ENCODE measurements at regions not wholly inside any gene's neighbourhood (a gene's known extent, or its start where the extent isn't known, plus 50 kb on each side); places are given as distances from the start of the nearest gene placed in this dataset.

DNA sequence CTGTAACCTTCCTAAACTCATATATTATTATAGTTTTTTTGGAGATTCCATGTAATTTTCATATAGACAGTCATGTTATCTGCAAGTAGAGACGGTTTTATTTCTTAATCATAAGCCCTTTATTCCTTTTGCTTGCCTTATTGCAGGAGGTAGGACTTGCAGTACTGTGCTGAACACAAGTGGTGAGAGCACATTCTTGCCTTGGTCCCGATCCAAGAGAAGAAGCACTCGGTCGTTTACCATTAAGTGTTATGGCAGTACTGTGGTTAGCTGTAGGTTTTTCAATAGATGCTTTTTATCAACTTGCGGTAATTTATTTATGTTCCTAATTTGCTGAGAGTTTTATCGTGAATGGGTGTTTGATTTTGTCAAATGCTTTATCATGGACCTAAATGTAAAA lies 305.7 kb downstream of the DYSF start:
- no peaks in the 10 kb centered on the region for H3K36me3 ChIP-seq (ENCODE audit: insufficient read depth, low read length)
- H3K9me3 ChIP-seq (ENCODE audit: low read length), result no peaks in the 10 kb centered on the region
- H3K79me2 ChIP-seq (replicated peaks; ENCODE audit: insufficient read depth, low read length), result no peaks in the 10 kb centered on the region

GRCh38 chr2:71757351-71757750 lies 304.0 kb downstream of the DYSF start:
- H4K20me1 ChIP-seq (ENCODE audit: insufficient read depth), result no peaks in the 10 kb centered on the region

More for the DNA sequence above, 305.7 kb downstream of the DYSF start:
- no peak overlapping the region for H3K27ac ChIP-seq (ENCODE audit: low read length)
- no peaks in the 10 kb centered on the region for H3F3A ChIP-seq (ENCODE audit: insufficient read depth, low read length, poor library complexity, severe bottlenecking)
- H3K9ac ChIP-seq (ENCODE audit: low read length), result no peak overlapping the region
- H3K27me3 ChIP-seq (ENCODE audit: insufficient read depth, low read depth, low read length), result no peaks in the 10 kb centered on the region
- no peak overlapping the region for H3K4me2 ChIP-seq (ENCODE audit: low read length)
- H3K9me2 ChIP-seq (ENCODE audit: insufficient read depth, low read length), result no peaks in the 10 kb centered on the region
- H4K20me1 ChIP-seq (ENCODE audit: insufficient read depth), result no peaks in the 10 kb centered on the region
- TF ChIP-seq TAF1 (IDR thresholded peaks at IDR 0.05; ENCODE audit: low read depth), result no peak
- TF ChIP-seq EP300 (conservative IDR thresholded peaks at IDR 0.05; ENCODE audit: poor library complexity, severe bottlenecking), result no peak
- no peak for TF ChIP-seq MXI1 (conservative IDR thresholded peaks at IDR 0.05; ENCODE audit: poor library complexity, severe bottlenecking)
- TF ChIP-seq, protein P1, sequence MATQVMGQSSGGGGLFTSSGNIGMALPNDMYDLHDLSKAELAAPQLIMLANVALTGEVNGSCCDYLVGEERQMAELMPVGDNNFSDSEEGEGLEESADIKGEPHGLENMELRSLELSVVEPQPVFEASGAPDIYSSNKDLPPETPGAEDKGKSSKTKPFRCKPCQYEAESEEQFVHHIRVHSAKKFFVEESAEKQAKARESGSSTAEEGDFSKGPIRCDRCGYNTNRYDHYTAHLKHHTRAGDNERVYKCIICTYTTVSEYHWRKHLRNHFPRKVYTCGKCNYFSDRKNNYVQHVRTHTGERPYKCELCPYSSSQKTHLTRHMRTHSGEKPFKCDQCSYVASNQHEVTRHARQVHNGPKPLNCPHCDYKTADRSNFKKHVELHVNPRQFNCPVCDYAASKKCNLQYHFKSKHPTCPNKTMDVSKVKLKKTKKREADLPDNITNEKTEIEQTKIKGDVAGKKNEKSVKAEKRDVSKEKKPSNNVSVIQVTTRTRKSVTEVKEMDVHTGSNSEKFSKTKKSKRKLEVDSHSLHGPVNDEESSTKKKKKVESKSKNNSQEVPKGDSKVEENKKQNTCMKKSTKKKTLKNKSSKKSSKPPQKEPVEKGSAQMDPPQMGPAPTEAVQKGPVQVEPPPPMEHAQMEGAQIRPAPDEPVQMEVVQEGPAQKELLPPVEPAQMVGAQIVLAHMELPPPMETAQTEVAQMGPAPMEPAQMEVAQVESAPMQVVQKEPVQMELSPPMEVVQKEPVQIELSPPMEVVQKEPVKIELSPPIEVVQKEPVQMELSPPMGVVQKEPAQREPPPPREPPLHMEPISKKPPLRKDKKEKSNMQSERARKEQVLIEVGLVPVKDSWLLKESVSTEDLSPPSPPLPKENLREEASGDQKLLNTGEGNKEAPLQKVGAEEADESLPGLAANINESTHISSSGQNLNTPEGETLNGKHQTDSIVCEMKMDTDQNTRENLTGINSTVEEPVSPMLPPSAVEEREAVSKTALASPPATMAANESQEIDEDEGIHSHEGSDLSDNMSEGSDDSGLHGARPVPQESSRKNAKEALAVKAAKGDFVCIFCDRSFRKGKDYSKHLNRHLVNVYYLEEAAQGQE (IDR thresholded peaks at IDR 0.05; ENCODE audit: borderline replicate concordance), result no peak
- no peak for TF ChIP-seq SMC3 (conservative IDR thresholded peaks at IDR 0.05; ENCODE audit: poor library complexity)
- TF ChIP-seq POLR2AphosphoS5 (IDR thresholded peaks at IDR 0.05), result no peak
- TF ChIP-seq, protein P2, sequence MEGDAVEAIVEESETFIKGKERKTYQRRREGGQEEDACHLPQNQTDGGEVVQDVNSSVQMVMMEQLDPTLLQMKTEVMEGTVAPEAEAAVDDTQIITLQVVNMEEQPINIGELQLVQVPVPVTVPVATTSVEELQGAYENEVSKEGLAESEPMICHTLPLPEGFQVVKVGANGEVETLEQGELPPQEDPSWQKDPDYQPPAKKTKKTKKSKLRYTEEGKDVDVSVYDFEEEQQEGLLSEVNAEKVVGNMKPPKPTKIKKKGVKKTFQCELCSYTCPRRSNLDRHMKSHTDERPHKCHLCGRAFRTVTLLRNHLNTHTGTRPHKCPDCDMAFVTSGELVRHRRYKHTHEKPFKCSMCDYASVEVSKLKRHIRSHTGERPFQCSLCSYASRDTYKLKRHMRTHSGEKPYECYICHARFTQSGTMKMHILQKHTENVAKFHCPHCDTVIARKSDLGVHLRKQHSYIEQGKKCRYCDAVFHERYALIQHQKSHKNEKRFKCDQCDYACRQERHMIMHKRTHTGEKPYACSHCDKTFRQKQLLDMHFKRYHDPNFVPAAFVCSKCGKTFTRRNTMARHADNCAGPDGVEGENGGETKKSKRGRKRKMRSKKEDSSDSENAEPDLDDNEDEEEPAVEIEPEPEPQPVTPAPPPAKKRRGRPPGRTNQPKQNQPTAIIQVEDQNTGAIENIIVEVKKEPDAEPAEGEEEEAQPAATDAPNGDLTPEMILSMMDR (IDR thresholded peaks at IDR 0.05; ENCODE audit: poor library complexity, severe bottlenecking), result no peak
- no peak for TF ChIP-seq EZH2 (IDR thresholded peaks at IDR 0.05; ENCODE audit: borderline replicate concordance, insufficient read depth, low read length, poor library complexity, severe bottlenecking)
- no peak for TF ChIP-seq RAD21 (conservative IDR thresholded peaks at IDR 0.05)
- H3K4me3 ChIP-seq (ENCODE audit: low read length), result no peak overlapping the region
- no peak overlapping the region for H2AFZ ChIP-seq (ENCODE audit: low read depth, low read length)

More at GRCh38 chr2:71757351-71757750, 304.0 kb downstream of the DYSF start:
- TF ChIP-seq, protein P2 (IDR thresholded peaks at IDR 0.05; ENCODE audit: poor library complexity, severe bottlenecking), result no peak
- TF ChIP-seq EP300 (conservative IDR thresholded peaks at IDR 0.05; ENCODE audit: poor library complexity, severe bottlenecking) (no peak), EZH2 (IDR thresholded peaks at IDR 0.05; ENCODE audit: borderline replicate concordance, insufficient read depth, low read length, poor library complexity, severe bottlenecking) (no peak)
- Histone ChIP-seq H3K4me2 (ENCODE audit: low read length) (no peak overlapping the region), H3K9me2 (ENCODE audit: insufficient read depth, low read length) (no peaks in the 10 kb centered on the region), H2AFZ (ENCODE audit: low read depth, low read length) (no peak overlapping the region), H3K9ac (ENCODE audit: low read length) (no peak overlapping the region), H3K27me3 (ENCODE audit: insufficient read depth, low read depth, low read length) (no peaks in the 10 kb centered on the region), H3K4me3 (ENCODE audit: low read length) (no peak overlapping the region), H3K9me3 (ENCODE audit: low read length) (no peaks in the 10 kb centered on the region), H3F3A (ENCODE audit: insufficient read depth, low read length, poor library complexity, severe bottlenecking) (no peaks in the 10 kb centered on the region), H3K27ac (ENCODE audit: low read length) (no peak overlapping the region), H3K36me3 (ENCODE audit: insufficient read depth, low read length) (no peaks in the 10 kb centered on the region), H3K79me2 (replicated peaks; ENCODE audit: insufficient read depth, low read length) (no peaks in the 10 kb centered on the region)

All from neural cell (in vitro differentiated cells).